Glutamatergic neuron (in vitro differentiated cells): ENCODE measurements at regions not wholly inside any gene's neighbourhood (a gene's known extent, or its start where the extent isn't known, plus 50 kb on each side); places are given as distances from the start of the nearest gene placed in this dataset.

Experiments
- DNase-seq: peaks from one replicate; pipeline ENCODE4 v3.0.0; 2022
- H3K27ac Mint-ChIP-seq: one replicate; pipeline ENCODE4 v1.8.0; 2020; ENCODE audit warnings: mild to moderate bottlenecking, mixed read lengths, inconsistent platforms; ENCODE audit not compliant: unreplicated experiment
- H3K27me3 Mint-ChIP-seq: one replicate; pipeline ENCODE4 v1.8.0; 2020; ENCODE audit warnings: mild to moderate bottlenecking, moderate library complexity, mixed read lengths, inconsistent platforms; ENCODE audit not compliant: unreplicated experiment
- H3K36me3 Mint-ChIP-seq: one replicate; pipeline ENCODE4 v1.8.0; 2020; ENCODE audit warnings: mild to moderate bottlenecking, mixed read lengths, inconsistent platforms; ENCODE audit not compliant: unreplicated experiment
- H3K4me1 Mint-ChIP-seq: one replicate; pipeline ENCODE4 v1.8.0; 2020; ENCODE audit warnings: mild to moderate bottlenecking, low read depth, mixed read lengths, inconsistent platforms; ENCODE audit not compliant: unreplicated experiment
- H3K4me3 Mint-ChIP-seq: one replicate; pipeline ENCODE4 v1.8.0; 2020; ENCODE audit warnings: mild to moderate bottlenecking, mixed read lengths, inconsistent platforms; ENCODE audit not compliant: unreplicated experiment
- H3K9me3 Mint-ChIP-seq: one replicate; pipeline ENCODE4 v1.8.0; 2020; ENCODE audit warnings: mild to moderate bottlenecking, moderate library complexity, mixed read lengths, inconsistent platforms; ENCODE audit not compliant: unreplicated experiment
- TF ChIP-seq, protein P1 (sequence below): fragments of 200-600 bp; sonication (generic); IDR thresholded peaks from one replicate; pipeline ENCODE4 v1.5.0; 2021; ENCODE audit not compliant: partially characterized antibody, unreplicated experiment

DNA sequence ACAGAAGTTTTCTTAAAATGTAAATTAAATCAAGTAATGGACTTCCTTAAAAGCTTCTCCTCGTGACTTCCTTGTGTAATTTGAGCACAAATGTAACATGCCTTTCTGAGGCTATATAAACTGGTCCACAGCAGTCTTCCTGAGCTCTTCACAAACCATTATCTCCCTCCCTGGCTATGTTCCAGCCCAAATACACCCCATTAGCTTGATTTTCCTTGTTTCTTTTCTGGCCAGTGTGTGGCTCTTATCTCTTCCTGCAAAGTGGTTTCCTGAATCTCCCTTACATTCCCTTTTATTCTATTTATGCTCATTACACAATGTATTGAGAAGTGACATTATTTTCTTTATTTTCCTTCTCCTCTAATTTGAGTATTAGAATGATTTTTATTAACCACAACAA, 1085.3 kb upstream of the PCDH10 start:
- DNase-seq, result no peak
- Mint-ChIP-seq H3K36me3 (peaks cover 5% of the 10 kb centered on the region), H3K9me3 (no peaks in the 10 kb centered on the region), H3K4me3 (no peak overlapping the region), H3K27ac (no peak overlapping the region), H3K27me3 (peaks cover 2% of the 10 kb centered on the region), H3K4me1 (no peaks in the 10 kb centered on the region)
- TF ChIP-seq, protein P1, sequence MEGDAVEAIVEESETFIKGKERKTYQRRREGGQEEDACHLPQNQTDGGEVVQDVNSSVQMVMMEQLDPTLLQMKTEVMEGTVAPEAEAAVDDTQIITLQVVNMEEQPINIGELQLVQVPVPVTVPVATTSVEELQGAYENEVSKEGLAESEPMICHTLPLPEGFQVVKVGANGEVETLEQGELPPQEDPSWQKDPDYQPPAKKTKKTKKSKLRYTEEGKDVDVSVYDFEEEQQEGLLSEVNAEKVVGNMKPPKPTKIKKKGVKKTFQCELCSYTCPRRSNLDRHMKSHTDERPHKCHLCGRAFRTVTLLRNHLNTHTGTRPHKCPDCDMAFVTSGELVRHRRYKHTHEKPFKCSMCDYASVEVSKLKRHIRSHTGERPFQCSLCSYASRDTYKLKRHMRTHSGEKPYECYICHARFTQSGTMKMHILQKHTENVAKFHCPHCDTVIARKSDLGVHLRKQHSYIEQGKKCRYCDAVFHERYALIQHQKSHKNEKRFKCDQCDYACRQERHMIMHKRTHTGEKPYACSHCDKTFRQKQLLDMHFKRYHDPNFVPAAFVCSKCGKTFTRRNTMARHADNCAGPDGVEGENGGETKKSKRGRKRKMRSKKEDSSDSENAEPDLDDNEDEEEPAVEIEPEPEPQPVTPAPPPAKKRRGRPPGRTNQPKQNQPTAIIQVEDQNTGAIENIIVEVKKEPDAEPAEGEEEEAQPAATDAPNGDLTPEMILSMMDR, result no peak

DNA sequence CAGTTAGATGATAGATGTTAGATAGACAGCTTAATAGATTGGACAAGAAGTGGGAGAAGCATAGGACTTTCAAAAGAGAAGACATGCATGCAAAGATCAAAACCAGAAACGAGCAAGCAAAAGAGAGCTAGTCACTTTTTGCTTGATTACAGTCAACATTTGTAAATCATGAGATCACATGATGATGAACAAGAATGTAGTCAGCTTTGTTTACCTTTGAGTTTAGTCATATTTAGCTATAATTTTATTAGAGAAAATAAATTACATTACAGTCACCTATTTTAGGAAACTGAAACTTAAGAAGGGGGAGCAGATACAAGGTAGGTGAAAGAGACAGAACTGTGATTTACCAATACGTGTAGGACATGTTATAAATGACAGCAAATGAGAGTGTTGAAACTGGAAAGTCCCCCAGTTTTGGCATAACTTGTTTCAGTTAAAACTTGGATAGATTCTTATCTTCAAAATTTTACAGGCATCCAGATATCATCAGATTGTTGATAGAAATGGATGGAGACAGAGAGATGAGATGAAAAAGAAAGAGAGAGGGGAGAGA, 1083.1 kb upstream of the PCDH10 start:
- Mint-ChIP-seq H3K27ac (no peak overlapping the region), H3K4me1 (no peaks in the 10 kb centered on the region), H3K9me3 (no peaks in the 10 kb centered on the region), H3K4me3 (no peak overlapping the region), H3K27me3 (peaks cover 2% of the 10 kb centered on the region), H3K36me3 (no peaks in the 10 kb centered on the region)
- TF ChIP-seq, protein P1, result no peak
- DNase-seq, result no peak

DNA sequence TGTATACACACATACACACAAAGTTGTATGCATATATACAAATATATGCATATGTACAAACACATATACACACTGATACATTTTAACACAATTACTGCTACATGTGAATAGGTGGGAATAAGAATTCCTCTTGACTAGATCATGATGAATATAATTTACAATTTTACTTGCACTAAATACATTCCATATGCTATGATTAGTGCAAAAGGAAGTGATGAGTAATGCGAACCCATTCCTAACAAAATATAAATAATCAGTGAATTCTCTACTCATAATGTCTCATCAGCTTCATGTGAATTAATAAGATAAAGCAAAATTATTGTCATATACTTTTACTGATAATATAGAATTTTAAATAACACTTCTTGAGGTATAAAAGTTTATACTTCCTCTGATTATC, 1077.3 kb upstream of the PCDH10 start:
- TF ChIP-seq, protein P1, result no peak
- Mint-ChIP-seq H3K27me3 (no peaks in the 10 kb centered on the region), H3K9me3 (no peaks in the 10 kb centered on the region), H3K36me3 (no peaks in the 10 kb centered on the region), H3K4me1 (no peaks in the 10 kb centered on the region), H3K4me3 (no peak overlapping the region), H3K27ac (no peak overlapping the region)
- no peak for DNase-seq

DNA sequence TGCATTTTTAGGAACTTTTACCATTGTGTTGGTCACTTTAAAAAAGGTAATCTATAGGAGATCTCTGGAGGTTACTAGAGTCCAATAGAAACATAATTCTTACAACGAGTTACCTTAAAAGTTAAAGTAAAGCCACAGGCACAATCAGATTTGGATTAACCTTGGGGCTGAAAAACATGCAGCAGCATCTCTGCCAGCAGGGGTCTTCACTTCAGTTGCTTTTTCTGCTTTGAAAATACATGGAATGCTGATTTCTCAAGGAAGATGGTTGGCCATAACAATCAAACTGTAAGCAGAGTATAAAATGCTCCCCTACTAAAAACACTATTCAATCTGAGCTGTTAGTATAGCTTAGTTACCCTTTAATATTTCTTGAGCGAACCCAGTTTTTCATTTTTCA, 1072.3 kb upstream of the PCDH10 start:
- no peak for DNase-seq
- H3K27ac Mint-ChIP-seq, result no peak overlapping the region
- H3K4me1 Mint-ChIP-seq, result no peaks in the 10 kb centered on the region
- H3K27me3 Mint-ChIP-seq, result no peaks in the 10 kb centered on the region
- H3K36me3 Mint-ChIP-seq, result no peaks in the 10 kb centered on the region
- no peaks in the 10 kb centered on the region for H3K9me3 Mint-ChIP-seq
- TF ChIP-seq, protein P1, result no peak
- H3K4me3 Mint-ChIP-seq, result no peak overlapping the region

DNA sequence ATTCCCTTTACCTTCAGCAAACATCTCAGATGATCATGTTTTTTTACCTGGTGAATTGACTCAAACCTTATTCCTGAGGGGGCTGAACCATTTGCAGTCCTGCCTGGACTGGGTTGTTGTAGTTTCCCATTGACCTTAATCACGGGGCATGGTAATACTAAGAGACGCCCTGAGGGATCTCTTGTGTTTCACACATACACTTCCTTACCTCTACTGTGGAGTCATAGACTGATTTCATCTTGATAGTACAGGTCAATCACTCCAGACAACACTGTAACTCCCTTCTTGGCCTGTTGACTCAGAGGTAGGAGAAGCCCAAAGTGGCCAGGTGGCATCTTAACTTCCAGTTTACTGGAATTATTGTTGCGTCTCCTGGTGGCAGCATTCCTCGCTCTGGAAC, 1064.0 kb upstream of the PCDH10 start:
- TF ChIP-seq, protein P1, result no peak
- Mint-ChIP-seq H3K9me3 (no peaks in the 10 kb centered on the region), H3K27me3 (no peaks in the 10 kb centered on the region)

More for the DNA sequence above, 1064.0 kb upstream of the PCDH10 start:
- Mint-ChIP-seq H3K4me1 (no peaks in the 10 kb centered on the region), H3K4me3 (no peak overlapping the region), H3K27ac (no peak overlapping the region), H3K36me3 (no peaks in the 10 kb centered on the region)
- DNase-seq, result no peak
